ENCODE measurements at regions not wholly inside any gene's neighbourhood (a gene's known extent, or its start where the extent isn't known, plus 50 kb on each side); places are given as distances from the start of the nearest gene placed in this dataset.

DNA sequence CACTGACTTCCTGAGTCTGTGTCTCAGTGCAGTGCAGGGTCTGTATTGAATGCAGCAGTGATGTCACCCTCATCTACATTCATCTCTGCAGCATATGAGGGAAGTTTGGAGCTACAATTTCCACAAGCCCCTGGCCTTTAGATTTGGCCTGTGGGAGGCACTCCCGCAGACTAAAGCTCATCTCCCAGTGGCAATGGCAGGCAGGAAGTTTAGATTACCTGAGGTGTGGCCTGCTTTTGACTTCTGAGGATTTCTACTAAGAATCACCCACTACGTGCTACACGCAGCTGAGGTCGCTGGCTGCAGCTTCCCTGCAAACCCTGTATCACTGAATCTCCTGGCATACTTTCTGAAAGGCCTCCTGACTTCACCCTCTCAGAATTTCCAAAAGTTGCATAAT is 202.2 kb upstream of the PRKD1 start:
- TF ChIP-seq, protein P1, sequence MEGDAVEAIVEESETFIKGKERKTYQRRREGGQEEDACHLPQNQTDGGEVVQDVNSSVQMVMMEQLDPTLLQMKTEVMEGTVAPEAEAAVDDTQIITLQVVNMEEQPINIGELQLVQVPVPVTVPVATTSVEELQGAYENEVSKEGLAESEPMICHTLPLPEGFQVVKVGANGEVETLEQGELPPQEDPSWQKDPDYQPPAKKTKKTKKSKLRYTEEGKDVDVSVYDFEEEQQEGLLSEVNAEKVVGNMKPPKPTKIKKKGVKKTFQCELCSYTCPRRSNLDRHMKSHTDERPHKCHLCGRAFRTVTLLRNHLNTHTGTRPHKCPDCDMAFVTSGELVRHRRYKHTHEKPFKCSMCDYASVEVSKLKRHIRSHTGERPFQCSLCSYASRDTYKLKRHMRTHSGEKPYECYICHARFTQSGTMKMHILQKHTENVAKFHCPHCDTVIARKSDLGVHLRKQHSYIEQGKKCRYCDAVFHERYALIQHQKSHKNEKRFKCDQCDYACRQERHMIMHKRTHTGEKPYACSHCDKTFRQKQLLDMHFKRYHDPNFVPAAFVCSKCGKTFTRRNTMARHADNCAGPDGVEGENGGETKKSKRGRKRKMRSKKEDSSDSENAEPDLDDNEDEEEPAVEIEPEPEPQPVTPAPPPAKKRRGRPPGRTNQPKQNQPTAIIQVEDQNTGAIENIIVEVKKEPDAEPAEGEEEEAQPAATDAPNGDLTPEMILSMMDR (IDR thresholded peaks at IDR 0.05) = no peak
- TF ChIP-seq POLR2A (IDR thresholded peaks at IDR 0.05; ENCODE audit: low read depth) (no peak), EP300 (IDR thresholded peaks at IDR 0.05) (no peak)

Data from esophagus muscularis mucosa (tissue), 4 donors.